GM19043 (cell line): ENCODE measurements at regions not wholly inside any gene's neighbourhood (a gene's known extent, or its start where the extent isn't known, plus 50 kb on each side); places are given as distances from the start of the nearest gene placed in this dataset.
"Not testable (repeated sequence)": the region's sequence is repeated elsewhere in the genome, so short reads cannot be mapped to it uniquely, and the experiment has no call there.

Experiments used
- ATAC-seq: cut with Tn5 transposase; IDR thresholded peaks from one replicate; pipeline ENCODE4 v1.9.1; 2021; ENCODE audit warnings: low read depth; ENCODE audit not compliant: unreplicated experiment

DNA sequence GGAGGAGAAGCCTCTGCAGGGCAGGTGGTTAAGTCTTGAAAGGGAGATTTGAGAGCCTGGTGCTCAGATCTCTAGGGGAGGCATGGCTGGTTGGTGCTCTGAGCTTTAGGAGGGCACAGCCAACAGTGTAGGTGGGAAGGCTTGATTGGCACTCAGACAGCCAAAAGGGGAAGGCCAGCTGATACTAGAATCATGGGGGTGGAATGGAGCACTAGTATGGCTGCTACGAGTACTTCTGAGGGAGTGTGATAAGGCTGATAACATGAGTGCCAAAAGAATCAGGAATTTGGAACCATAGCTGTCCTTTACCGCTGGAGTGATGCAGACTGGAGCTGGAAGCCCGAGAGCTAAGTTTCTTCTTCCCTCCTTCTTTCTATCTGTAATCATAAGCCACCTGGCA is 184.6 kb upstream of the TBC1D5 start:
- ATAC-seq: no peak

DNA sequence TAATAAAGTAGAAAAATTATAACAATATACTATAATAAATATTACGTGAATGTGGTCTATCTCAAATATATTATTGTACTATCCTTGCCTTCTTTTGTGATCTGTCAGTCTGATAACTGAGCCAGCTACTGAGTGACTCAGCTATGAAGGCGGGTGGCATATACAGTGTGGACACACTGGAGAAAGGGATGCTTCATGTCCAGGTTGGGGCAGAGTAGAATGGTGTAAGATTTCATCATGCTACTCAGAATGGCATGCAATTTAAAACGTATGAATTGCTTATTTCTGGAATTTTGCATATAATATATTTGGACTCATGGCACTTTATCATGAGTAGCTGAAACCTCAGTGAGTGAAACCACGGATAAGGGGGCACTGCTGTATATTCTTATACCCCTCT is 172.9 kb upstream of the TBC1D5 start:
- ATAC-seq: no peak

DNA sequence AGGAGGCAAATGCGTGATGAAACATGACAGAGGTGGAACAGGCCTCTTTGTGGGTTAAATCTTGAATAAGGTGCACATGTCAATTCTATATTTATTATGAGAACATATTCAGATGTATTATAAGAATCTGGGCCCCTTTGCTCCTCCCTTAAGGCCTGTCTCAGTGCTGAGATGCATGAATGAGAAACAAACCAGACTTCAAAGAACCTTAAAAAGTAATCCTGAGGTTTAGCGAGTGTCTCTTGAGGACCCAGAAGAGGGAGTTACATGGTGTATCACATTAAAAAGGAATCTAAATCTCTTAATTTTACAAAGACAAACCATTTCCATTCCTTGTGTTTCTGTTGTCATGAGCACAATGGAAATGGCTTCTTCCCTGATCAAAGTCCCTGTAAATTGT is 170.9 kb upstream of the TBC1D5 start:
- ATAC-seq: no peak

DNA sequence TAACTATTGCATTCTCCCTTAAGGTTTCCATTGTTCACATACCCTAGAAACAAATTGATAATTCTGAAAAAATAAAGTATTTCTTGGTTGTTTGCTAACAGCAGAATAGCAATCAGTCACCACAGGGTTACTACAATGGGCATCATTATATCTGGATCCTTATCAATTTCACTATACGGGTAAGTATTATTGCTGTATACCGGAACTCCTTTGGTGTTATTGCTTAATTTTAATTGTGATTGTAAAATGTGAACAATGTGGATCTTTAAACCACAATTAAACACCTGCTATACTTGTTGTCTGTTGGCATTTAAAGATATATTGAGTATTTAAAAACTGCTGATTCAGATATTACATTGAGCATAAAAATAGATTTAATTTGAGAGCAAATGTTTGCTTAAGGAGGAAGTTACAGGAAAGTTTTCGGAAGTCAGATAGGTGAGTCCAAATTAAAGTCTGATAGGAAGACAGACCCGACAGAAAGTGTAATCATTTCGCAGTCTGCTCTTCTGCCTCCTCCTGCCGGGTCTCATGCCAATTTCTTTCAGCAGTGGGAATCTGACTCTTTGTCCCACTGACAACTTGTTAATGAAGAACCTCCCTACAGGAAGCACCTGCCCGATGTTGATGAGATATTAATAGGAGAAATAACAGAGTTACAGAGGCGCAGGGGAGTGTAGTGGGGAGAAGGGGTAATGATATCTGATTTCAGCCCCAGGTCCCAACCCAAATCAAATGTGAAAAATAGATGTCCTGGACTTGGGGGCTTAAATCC is 169.7 kb upstream of the TBC1D5 start:
- no peak for ATAC-seq

DNA sequence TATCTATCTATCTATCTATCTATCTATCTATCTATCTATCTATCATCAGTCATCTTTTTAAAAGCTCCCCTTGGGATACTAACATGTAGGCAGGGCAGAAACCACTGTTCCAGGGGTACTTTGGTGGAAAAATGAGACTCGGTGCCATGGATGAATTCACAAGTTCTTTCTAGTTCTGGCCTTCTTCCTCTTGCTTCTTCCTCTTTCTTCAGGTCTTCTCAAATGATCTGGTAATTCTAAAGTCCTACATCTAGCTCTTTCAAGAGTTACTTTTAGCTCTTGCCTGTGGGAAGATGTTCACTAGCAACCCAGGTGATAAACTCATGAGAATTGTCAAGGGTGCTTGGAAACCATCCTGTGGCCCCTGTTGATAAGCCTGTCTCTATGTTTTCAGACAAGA is 168.5 kb upstream of the TBC1D5 start:
- ATAC-seq: no peak

DNA sequence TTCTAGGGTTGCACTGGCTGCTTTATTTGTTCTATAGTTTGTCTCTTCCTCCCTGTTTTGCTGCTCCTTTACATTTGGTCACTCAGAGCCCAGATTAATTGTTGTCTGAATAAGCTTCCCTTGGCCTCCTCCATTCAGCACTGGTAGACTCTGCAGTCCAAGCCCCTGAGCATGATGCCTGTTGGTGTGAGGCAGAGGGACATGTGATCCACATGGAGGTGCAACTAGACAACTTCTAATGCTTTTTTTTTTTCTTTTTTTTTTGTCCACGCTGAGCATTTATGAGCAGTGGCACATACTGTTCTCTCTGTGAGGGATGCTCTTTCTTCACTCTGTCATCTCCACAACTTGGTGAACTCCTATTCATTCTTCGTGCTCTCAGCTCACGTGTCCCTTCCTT is 167.3 kb upstream of the TBC1D5 start:
- ATAC-seq: no peak

DNA sequence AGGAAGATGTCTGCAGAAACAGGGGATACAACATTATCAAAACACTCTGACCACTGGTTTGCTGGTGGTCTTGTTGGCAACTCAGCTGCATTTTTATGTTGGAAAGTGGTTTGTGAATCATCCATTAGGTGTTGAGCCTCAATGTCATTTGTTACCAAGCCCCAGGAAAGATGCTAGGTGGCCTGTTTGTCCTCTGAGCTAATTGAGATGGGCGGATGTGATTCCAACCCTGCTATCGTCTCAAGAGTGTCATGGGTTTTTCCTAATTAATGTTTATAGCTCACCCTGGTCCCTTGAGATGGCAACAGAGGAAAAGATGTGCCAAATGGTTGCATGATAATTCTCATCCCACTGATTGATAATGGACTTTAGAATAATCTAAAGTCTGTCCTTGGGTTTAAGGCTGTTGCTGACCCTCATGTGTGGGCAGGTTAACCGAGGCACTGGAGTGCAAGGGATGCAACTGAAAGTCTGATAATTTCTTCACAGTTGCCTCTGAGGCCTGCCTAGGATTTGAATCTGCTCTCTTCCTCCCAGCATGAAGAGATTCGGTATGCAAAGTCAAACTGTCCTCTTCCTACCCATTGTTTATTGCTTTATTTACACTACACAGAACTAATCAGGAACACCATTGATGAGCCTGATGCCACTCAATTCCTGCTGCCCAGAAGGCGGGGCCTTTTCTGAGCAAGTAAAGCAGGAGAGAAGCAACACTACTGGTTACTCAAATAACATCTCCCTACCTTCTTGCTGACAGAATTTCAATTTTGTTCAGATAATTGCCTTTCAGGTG is 166.2 kb upstream of the TBC1D5 start:
- ATAC-seq: no peak

DNA sequence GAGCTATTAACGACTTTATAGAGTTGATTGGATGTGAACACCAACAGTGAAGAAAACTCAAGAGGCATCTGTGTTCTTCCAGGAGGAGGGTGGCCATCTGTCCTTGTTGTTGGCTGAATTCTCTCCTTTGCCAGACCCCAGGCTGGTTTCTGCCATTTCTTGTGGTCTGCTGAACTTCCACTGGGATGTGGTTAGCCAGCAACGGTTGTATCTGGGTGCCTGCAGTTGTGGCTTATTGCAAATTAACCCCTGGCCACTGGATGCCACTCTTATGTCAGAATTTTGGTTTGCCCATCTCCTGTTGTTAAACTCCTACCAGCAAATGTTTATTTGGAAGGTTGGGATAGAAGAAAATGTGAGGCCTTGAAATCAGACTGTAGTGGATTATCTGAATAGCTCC is 163.6 kb upstream of the TBC1D5 start:
- no peak for ATAC-seq

DNA sequence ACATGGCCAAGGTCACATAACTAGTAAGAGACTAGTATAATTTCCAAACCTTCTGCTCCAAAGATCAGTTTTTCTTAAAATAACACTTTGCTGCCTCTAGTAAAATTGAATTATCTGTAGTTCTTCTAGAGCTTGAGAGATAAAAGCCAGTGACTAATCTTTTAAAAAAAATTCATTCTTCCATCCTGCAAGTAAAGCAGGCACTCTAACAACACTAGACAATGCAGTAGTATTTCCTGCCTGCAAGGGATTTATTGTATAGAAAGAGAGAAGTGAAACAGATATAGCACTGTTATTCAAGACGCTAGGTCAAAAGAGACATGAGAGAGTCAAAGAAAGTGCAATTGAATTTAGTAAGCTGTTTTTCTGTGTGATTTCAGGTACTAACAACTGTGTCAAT is 159.5 kb upstream of the TBC1D5 start:
- ATAC-seq: peak; percentile 88

DNA sequence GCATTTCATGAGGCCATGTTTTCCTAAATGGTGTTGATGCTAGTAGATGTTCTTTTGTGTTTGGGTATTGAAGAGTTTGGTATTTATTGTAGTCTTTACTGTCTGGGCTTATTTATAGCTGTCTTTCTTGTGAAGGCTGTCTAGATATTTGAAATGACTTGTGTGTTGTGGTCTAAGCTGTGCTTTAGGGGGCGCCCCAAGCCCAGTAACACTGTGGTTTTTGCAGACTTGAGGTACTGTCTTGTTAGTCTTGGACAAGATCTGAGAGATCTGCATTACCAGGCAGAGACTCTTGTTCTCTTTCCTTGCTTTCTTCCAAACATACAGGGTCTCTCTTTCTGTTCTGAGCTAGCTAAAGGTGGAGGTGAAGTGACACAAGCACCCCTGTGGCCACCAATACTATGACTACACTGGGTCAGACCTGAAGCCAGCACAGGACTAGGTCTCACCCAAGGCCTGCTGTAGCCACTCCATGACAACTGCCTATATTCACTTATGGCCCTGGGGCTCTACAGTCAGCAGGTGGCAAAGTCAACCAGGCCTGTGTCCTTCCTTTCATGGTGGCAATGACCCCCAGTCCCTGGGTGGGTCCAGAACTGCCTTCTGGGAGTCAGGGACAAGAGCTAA is 152.1 kb upstream of the TBC1D5 start:
- peak; percentile 76 for ATAC-seq

DNA sequence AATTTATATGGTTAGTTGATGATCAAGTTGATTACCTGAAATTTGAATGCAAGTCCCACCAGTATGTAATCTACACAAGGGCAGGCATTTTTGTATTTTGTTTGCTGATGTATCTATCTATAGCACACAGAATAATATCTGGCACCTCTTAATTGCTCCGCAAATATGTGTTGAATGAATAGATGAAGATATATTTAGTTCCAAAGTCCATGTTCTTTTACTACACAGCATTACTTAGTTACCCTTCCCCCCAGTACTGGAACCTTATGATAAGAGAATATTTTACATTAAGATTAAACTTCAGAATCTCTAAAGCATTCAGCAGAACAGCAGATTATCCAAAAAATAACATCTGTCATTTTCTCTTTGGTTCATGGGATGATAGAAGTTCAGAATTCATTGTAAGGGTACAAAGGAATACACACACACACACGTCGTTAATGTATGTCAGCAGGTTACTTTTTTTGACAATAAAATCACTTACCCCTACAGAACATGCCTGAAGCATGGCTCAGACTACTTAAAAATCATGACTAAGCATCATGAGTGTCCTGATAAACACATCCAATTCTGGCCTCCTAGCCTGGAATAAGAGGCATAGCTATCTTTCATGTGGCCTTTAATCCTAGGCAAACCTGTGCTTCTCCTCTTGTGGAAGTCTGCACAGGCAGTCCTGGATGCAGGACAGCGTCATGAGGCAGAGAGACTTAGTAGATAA is 148.9 kb upstream of the TBC1D5 start:
- no peak for ATAC-seq

DNA sequence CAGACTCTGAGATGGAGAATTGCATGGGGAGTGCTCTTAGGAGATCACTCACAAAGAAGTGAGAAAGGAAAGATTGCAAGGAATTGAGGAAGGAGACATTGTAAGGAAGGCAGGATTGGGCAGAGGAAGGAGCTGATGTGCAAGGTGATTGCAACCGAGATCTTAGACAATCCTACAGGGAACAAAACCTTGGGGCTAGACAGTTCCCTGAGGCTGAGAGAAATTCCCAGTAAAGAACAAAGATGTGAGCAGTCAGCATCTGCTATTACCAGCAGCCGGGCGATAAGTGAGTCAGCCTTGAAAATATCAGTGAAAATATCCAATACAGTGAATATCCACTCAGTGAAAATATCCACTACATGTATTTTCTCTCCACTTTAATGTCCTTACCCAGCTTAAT is 143.6 kb upstream of the TBC1D5 start:
- ATAC-seq: no peak

DNA sequence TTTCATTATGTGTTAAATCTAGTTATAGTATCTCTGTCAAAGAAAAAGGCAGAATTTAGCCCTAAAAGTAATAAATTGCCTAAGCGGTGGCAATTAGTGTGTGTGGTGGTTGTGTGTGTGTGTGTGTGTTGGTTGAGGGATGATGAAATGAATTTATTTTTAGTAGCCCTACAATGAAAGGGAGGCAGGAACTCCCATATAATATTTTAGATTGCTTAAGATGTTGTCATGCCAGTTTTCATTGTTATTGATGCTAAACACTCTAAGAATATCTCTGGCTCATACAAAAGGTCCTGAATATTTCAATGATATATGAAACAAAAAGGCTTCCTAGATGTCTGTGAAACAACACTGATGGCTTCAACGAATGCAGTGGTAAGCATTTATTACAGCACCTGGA is 140.6 kb upstream of the TBC1D5 start:
- no peak for ATAC-seq

DNA sequence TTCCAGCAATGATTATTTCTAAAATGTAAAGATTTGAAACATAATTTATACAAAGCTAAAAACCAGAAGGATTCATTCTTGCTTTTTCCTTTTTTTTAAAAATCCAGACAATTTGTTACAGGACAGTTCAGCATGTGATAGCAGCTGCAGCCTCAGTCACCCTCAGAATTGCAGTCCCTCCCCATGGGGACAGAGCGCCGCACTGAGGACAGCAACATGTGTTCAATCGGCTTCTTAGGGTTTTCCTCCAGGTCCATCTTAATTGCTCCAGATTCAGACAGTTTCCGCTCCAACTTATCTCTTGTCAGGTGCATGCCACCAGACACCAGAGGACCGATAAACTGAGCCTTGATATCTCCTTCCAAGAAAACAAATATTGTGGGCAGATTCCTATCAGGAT is 134.9 kb upstream of the TBC1D5 start:
- ATAC-seq: no peak

DNA sequence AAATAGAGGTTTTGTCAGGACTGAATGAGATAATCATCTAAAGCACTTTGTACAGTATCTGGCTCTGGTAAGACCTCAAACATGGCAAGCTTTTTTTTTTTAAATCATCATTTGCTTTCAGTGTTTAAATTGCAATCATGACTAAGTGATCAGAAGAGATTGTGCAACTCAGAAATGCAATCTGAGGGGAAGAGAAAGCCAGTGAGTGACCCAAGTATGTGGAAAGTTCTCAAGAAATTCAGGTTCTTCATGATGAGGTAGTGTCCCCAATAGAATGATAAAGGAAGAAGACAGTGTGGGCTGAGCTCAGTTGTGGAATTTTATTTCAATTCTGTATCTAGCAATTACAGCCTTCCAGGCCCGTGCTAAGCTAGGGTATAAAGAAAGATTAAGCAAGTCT is 132.2 kb upstream of the TBC1D5 start:
- ATAC-seq: no peak

DNA sequence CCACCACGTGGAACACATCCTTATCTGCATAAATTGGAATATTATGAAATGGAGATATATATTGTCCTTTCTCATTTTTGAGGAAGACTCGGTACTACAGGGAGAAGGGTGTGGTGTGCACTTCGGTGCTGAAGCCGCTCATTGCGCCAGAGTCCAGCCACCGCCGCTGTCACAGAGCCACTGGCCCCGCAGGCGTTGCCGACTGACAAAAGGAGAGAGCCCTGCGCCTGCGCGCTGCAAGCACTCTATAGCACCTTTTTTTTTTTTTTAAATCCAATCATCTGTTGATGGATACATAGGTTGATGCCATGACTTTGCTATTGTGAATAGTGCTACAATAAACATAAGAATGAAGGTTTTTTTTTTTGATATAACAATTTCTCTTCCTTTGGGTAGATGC is 130.0 kb upstream of the TBC1D5 start:
- ATAC-seq: no peak

DNA sequence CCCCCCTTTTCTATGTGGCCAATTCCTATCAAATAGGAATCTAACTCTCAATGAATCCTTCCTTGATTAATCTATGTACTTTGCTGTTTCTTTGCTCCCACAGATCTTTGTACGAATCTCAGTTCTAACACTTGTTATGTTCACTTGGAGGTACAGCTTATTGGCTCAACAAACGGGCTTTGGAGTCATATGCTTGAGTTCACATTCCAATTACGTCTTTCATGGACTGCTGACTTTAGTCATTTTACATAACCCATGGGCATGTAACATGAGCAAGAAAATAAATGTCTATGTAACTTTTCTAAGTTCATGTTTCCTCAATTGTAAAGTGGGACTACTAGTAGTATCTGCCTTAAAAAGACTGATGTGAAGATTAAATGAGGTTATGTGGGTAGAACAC is 123.2 kb upstream of the TBC1D5 start:
- no peak for ATAC-seq

DNA sequence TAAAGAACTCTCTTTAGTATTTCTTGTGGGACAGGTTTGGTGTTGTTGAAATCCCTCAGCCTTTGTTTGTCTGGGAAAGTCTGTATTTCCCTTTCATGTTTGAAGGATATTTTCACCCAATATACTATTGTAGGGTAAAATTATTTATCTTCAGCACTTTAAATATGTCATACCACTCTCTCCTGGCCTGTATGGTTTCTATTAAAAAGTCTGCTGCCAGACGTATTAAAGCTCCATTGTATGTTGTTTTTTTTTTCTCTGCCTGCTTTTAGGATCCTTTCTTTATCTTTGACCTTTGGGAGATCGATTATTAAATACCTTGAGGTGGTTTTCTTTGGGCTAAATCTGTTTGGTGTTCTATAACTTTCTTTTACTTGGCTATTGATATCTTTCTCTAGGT is 119.0 kb upstream of the TBC1D5 start:
- ATAC-seq: no peak

DNA sequence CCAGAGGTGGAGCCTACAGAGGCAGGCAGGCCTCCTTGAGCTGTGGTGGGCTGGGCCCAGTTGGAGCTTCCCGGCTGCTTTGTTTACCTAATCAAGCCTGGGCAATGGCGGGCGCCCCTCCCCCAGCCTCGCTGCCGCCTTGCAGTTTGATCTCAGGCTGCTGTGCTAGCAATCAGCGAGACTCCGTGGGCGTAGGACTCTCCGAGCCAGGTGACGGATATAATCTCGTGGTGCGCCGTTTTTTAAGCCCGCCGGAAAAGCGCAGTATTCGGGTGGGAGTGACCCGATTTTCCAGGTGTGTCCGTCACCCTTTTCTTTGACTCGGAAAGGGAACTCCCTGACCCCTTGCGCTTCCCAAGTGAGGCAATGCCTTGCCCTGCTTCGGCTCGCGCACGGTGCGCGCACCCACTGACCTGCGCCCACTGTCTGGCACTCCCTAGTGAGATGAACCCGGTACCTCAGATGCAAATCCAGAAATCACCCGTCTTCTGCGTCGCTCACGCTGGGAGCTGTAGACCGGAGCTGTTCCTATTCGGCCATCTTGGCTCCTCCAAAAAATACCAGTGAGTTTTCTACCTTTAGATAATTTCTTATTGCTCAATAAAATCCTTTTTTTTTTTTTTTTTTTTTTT is 118.5 kb upstream of the TBC1D5 start:
- ATAC-seq: not testable (repeated sequence)

DNA sequence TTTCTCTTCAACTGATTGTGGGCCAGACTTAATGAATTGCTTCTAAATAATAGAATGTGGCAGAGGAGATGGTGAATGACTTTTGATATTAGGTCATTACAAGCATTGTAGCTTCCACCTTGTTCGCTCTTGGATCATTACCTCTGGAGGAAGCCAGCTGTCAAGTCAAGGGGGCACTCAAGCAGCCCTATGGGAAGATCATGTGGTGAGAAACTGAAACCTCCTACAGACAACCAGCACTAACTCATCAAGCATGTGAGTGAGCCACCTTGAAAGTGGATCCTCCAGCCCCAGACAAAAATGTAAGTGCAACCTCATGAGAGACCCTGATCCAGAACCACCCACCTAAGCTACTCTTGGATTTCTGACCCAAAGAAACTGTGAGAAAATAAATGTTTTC is 109.8 kb upstream of the TBC1D5 start:
- ATAC-seq: peak; percentile 93

DNA sequence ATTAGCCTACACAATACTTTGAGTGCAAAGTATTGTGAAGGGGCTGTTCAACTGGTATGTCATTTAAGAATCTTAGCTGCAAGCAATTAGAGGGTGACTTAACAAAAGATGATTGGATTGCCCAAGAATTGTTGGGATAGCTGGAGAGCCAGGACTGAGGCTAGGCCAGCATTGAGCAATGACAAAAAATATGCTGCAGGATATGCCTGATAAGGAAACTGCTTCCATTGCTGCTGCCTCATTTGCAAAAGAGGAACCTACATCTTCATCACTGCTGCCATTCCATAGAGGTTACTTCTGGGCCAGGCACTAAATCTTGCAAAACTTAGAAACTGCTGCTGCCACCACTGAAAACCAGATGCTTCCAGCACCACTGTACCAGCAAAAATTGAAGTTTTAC is 108.0 kb upstream of the TBC1D5 start:
- no peak for ATAC-seq
